Lower leg skin (tissue), 4 donors: ENCODE measurements at regions not wholly inside any gene's neighbourhood (a gene's known extent, or its start where the extent isn't known, plus 50 kb on each side); places are given as distances from the start of the nearest gene placed in this dataset.

Experiments used
- DNase-seq, 2 donors: peaks; one replicate each; pipeline ENCODE4 v3.0.0-alpha.2; 2019; ENCODE audit warnings: low spot score in 2 of 2
- H3K4me3 ChIP-seq: fragments of 200-600 bp; sonication (generic); 2 replicates; pipeline ENCODE4 v1.5.1; 2017; ENCODE audit warnings: mild to moderate bottlenecking, low read depth; ENCODE audit not compliant: poor library complexity, severe bottlenecking
- CTCF ChIP-seq, 3 donors: fragments of 450-650 bp; IDR thresholded peaks; one replicate each; pipeline ENCODE4 v1.5.1; 2016; ENCODE audit warnings: antibody characterized with exemption in 3 of 3, mild to moderate bottlenecking in 3 of 3, moderate library complexity in 2 of 3
- POLR2A ChIP-seq, 2 donors: fragments of 450-650 bp; IDR thresholded peaks; one replicate each; pipeline ENCODE4 v1.6.1; 2016 to 2017; ENCODE audit warnings: antibody characterized with exemption in 2 of 2, mild to moderate bottlenecking in 1 of 2, moderate library complexity in 1 of 2
- WGBS, 2 donors: methylation state at CpG; one replicate each; pipeline ENCODE4 v1.1.5; 2018; 5-methylcytosine and 5-hydroxymethylcytosine counted together
- intact Hi-C: fragments of 100-400 bp; cut with DNase I; formaldehyde crosslinking; loops from one replicate; pipeline ENCODE4 v1.15.0; 2023; ENCODE audit warnings: low total_unique reads

- TF ChIP-seq POLR2A (IDR thresholded peaks at IDR 0.05) (no peak), CTCF (IDR thresholded peaks at IDR 0.05) (no peak)
- intact Hi-C loops, result no loop called here
- no peak for DNase-seq
- H3K4me3 ChIP-seq, result no peak overlapping the region
Measured at GRCh38 chr4:65834707-65835106, 164.4 kb upstream of the EPHA5 start.

GRCh38 chr4:65831828-65832227, 161.5 kb upstream of the EPHA5 start:
- WGBS, 2 donors, result 61 to 63% methylated on average over 6 of the region's 6 CpGs
- no peak for DNase-seq
- no peak overlapping the region for H3K4me3 ChIP-seq
- TF ChIP-seq CTCF (IDR thresholded peaks at IDR 0.05), result no peak
- intact Hi-C loops, result no loop called here

GRCh38 chr4:65825116-65825753, 154.9 kb upstream of the EPHA5 start:
- intact Hi-C loops, result no loop called here
- DNase-seq, result no peak
- WGBS, 2 donors, result 43 to 58% methylated on average over 2 of the region's 2 CpGs
- no peak overlapping the region for H3K4me3 ChIP-seq
- TF ChIP-seq CTCF (IDR thresholded peaks at IDR 0.05) (no peak), POLR2A (IDR thresholded peaks at IDR 0.05) (no peak)

GRCh38 chr4:65819192-65819591, 148.9 kb upstream of the EPHA5 start:
- DNase-seq, result no peak
- WGBS, 2 donors, result 100% methylated on average over 1 of the region's 1 CpG
- TF ChIP-seq POLR2A (IDR thresholded peaks at IDR 0.05) (no peak), CTCF (IDR thresholded peaks at IDR 0.05) (no peak)
- H3K4me3 ChIP-seq, result no peak overlapping the region
- intact Hi-C loops, result no loop called here

GRCh38 chr4:65805936-65806335, 135.6 kb upstream of the EPHA5 start:
- intact Hi-C loops, result no loop called here
- no peak for TF ChIP-seq CTCF (IDR thresholded peaks at IDR 0.05)
- no peak for TF ChIP-seq POLR2A (IDR thresholded peaks at IDR 0.05)
- no peak overlapping the region for H3K4me3 ChIP-seq
- no peak for DNase-seq

GRCh38 chr4:65799513-65799912, 129.2 kb upstream of the EPHA5 start:
- TF ChIP-seq CTCF (IDR thresholded peaks at IDR 0.05), result no peak
- no peak for TF ChIP-seq POLR2A (IDR thresholded peaks at IDR 0.05)
- no peak for DNase-seq
- 84 to 90% methylated on average over 14 of the region's 14 CpGs for WGBS, 2 donors
- no peak overlapping the region for H3K4me3 ChIP-seq
- intact Hi-C loops, result no loop called here
